ENCODE measurements at regions not wholly inside any gene's neighbourhood (a gene's known extent, or its start where the extent isn't known, plus 50 kb on each side); places are given as distances from the start of the nearest gene placed in this dataset.

- ATAC-seq, result no peak
Observed at GRCh38 chrX:155682834-155683233, 70.1 kb upstream of the TMLHE start.

- ATAC-seq, result no peak
Observed at GRCh38 chrX:155679715-155680114, 67.0 kb upstream of the TMLHE start.

- ATAC-seq, result no peak
Observed at GRCh38 chrX:155673338-155673737, 60.6 kb upstream of the TMLHE start.

- no peak for ATAC-seq
Observed at GRCh38 chrX:155666741-155667140, 54.0 kb upstream of the TMLHE start.
